ENCODE measurements at regions not wholly inside any gene's neighbourhood (a gene's known extent, or its start where the extent isn't known, plus 50 kb on each side); places are given as distances from the start of the nearest gene placed in this dataset.

DNA sequence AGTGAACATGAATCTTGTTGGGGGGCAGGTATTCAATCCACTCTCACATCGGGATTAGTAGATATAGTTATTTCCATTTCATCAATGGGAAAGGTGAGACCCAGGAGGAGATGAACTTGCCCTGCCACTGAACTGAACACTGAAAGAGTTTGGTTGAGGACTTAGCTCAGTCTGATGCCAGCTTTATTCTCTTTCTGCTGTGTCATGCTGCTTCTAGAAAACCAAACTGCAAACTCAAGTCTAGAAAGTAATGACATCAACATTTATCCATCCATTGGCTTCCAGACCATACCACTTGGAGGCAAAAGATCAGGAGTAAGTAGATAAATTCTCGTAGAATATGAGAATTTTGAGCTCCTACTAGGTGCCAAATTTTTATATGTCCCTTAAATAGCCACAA lies 288.0 kb upstream of the CTNNB1 start:
- TF ChIP-seq, protein P1, sequence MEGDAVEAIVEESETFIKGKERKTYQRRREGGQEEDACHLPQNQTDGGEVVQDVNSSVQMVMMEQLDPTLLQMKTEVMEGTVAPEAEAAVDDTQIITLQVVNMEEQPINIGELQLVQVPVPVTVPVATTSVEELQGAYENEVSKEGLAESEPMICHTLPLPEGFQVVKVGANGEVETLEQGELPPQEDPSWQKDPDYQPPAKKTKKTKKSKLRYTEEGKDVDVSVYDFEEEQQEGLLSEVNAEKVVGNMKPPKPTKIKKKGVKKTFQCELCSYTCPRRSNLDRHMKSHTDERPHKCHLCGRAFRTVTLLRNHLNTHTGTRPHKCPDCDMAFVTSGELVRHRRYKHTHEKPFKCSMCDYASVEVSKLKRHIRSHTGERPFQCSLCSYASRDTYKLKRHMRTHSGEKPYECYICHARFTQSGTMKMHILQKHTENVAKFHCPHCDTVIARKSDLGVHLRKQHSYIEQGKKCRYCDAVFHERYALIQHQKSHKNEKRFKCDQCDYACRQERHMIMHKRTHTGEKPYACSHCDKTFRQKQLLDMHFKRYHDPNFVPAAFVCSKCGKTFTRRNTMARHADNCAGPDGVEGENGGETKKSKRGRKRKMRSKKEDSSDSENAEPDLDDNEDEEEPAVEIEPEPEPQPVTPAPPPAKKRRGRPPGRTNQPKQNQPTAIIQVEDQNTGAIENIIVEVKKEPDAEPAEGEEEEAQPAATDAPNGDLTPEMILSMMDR (IDR thresholded peaks at IDR 0.05) = no peak
- TF ChIP-seq POLR2AphosphoS5 (IDR thresholded peaks at IDR 0.05; ENCODE audit: insufficient read depth in 1 of 2, low read depth in 1 of 2) (no peak), POLR2A (IDR thresholded peaks at IDR 0.05) (no peak)
